HCT116 (cell line): ENCODE measurements at regions not wholly inside any gene's neighbourhood (a gene's known extent, or its start where the extent isn't known, plus 50 kb on each side); places are given as distances from the start of the nearest gene placed in this dataset.

ENCODE experiments used
- ATAC-seq: fragments of 200-7000 bp; cut with Tn5 transposase; 2 replicates; pipeline ENCODE4 v1.9.1; 2020; ENCODE audit warnings: mild to moderate bottlenecking, moderate library complexity
- BruUV-seq: library from RNA; stranded (reverse); fragments of 400-500 nt; replicated peaks from 2 replicates; lab custom pipeline; 2021; lab: Mats Ljungman, UMichigan
- CTCF ChIA-PET: fragments of 300-600 bp; sonication (Branson Sonifier 250); formaldehyde crosslinking; loops from one replicate; lab custom pipeline; 2021; ENCODE audit warnings: antibody characterized with exemption; lab: Charles Lee
- POLR2A ChIA-PET: fragments of 300-600, 350-600 bp; sonication (Branson Sonifier 250); formaldehyde crosslinking; loops from one replicate; lab custom pipeline; 2021; ENCODE audit warnings: antibody characterized with exemption; lab: Charles Lee
- RAD21 ChIA-PET, 2 experiments: fragments of 300-600 bp; sonication (Branson Sonifier 250); formaldehyde crosslinking; loops; one replicate each; lab custom pipeline; 2023; ENCODE audit warnings: low total read pairs in 2 of 2; ENCODE audit not compliant: uncharacterized antibody in 2 of 2, unreplicated experiment in 2 of 2, low non-redundant PET in 1 of 2; lab: Charles Lee
- DNase-seq: peaks from one replicate; pipeline ENCODE4 v3.0.0-alpha.2; 2010; ENCODE audit warnings: low read depth, low spot score
- H2AFZ ChIP-seq: fragments of 200-600 bp; shearing (Covaris generic), sonication (generic); 2 replicates; pipeline ENCODE4 v1.6.1; 2017; ENCODE audit warnings: low read depth, mixed run types, mixed read lengths, antibody characterized with exemption, low read length; ENCODE audit not compliant: poor library complexity, severe bottlenecking
- H3K27ac ChIP-seq: 2 replicates; pipeline ENCODE4 v1.5.1; 2012; ENCODE audit warnings: low read depth, low read length
- H3K27me3 ChIP-seq: fragments of 200-600 bp; sonication (generic); 2 replicates; pipeline ENCODE4 v1.6.1; 2016; ENCODE audit warnings: mixed run types, low read length, mixed read lengths; ENCODE audit not compliant: insufficient read depth
- H3K36me3 ChIP-seq, 2 experiments: fragments of 200-500 bp in 1 of 2; fragments of 200-600 bp in 1 of 2; sonication (Bioruptor generic) in 1 of 2; sonication (generic) in 1 of 2; 2 replicates each; pipeline versions ENCODE4 v1.5.1 to v1.6.1; 2014 to 2016; ENCODE audit warnings: low read length in 2 of 2, inconsistent platforms in 1 of 2, mixed read lengths in 1 of 2, mixed run types in 1 of 2; ENCODE audit not compliant: insufficient read depth in 2 of 2, control insufficient read depth in 1 of 2
- H3K4me1 ChIP-seq, 2 experiments: fragments of 200-600 bp in 1 of 2; sonication (generic) in 1 of 2; 2 replicates each; pipeline versions ENCODE4 v1.5.1 to v1.6.1; 2012 to 2017; ENCODE audit warnings: low read length in 2 of 2, inconsistent platforms in 1 of 2, mild to moderate bottlenecking in 1 of 2, mixed read lengths in 1 of 2, mixed run types in 1 of 2, moderate library complexity in 1 of 2; ENCODE audit not compliant: insufficient read depth in 2 of 2, control insufficient read depth in 1 of 2
- H3K4me2 ChIP-seq: fragments of 200-600 bp; sonication (generic); 2 replicates; pipeline ENCODE4 v1.6.1; 2017; ENCODE audit warnings: mixed run types, low read length, mixed read lengths
- H3K4me3 ChIP-seq, 2 experiments: fragments of 200-600 bp in 1 of 2; sonication (generic) in 1 of 2; replicated peaks in 1 of 2; 2 replicates each; pipeline ENCODE4 v1.5.1; 2011 to 2016; ENCODE audit warnings: low read length in 2 of 2, control low read depth in 1 of 2, low read depth in 1 of 2, mild to moderate bottlenecking in 1 of 2, mixed read lengths in 1 of 2, mixed run types in 1 of 2
- H3K79me2 ChIP-seq: fragments of 200-600 bp; sonication (generic); 2 replicates; pipeline ENCODE4 v1.6.1; 2017; ENCODE audit warnings: mild to moderate bottlenecking, mixed run types, low read length, moderate library complexity, mixed read lengths; ENCODE audit not compliant: insufficient read depth
- H3K9ac ChIP-seq: fragments of 200-600 bp; sonication (generic); 2 replicates; pipeline ENCODE4 v1.6.1; 2016; ENCODE audit warnings: low read length, mixed read lengths
- H3K9me2 ChIP-seq: fragments of 200-600 bp; sonication (generic), shearing (Covaris generic); 2 replicates; pipeline ENCODE4 v1.6.1; 2017; ENCODE audit warnings: mixed run types, mild to moderate bottlenecking, moderate library complexity; ENCODE audit not compliant: insufficient read depth
- H3K9me3 ChIP-seq, 2 experiments: fragments of 200-500 bp in 1 of 2; fragments of 200-600 bp in 1 of 2; sonication (Bioruptor generic) in 1 of 2; sonication (generic) in 1 of 2; 2 replicates each; pipeline ENCODE4 v1.6.1; 2014 to 2017; ENCODE audit warnings: low read length in 2 of 2, mixed read lengths in 2 of 2, inconsistent platforms in 1 of 2, low read depth in 1 of 2, mild to moderate bottlenecking in 1 of 2, mixed run types in 1 of 2, moderate library complexity in 1 of 2; ENCODE audit not compliant: control insufficient read depth in 1 of 2, insufficient read depth in 1 of 2
- H4K20me1 ChIP-seq: fragments of 200-600 bp; sonication (generic), shearing (Covaris generic); 2 replicates; pipeline ENCODE4 v1.6.1; 2017; ENCODE audit warnings: mixed run types, mild to moderate bottlenecking, moderate library complexity; ENCODE audit not compliant: insufficient read depth
- ATF3 ChIP-seq: IDR thresholded peaks from 2 replicates; pipeline ENCODE4 v1.6.1; 2012
- CBX3 ChIP-seq: IDR thresholded peaks from 2 replicates; pipeline ENCODE4 v1.6.1; 2012; ENCODE audit warnings: low read depth
- CEBPB ChIP-seq: IDR thresholded peaks from 2 replicates; pipeline ENCODE4 v1.6.1; 2012; ENCODE audit warnings: low read depth
- CTCF ChIP-seq, 3 experiments: fragments of 200-600 bp in 1 of 3; sonication (generic) in 1 of 3; IDR thresholded peaks in 2 of 3; conservative IDR thresholded peaks in 1 of 3; 2 replicates each; pipeline ENCODE4 v1.5.1; 2012 to 2017; ENCODE audit warnings: low read depth in 2 of 3, low read length in 2 of 3, antibody characterized with exemption in 1 of 3, borderline replicate concordance in 1 of 3, control low read depth in 1 of 3, mild to moderate bottlenecking in 1 of 3, mixed read lengths in 1 of 3, mixed run types in 1 of 3, moderate library complexity in 1 of 3; ENCODE audit not compliant: insufficient read depth in 1 of 3
- ELF1 ChIP-seq: IDR thresholded peaks from 2 replicates; pipeline ENCODE4 v1.6.1; 2012; ENCODE audit warnings: low read depth, borderline replicate concordance
- EZH2 ChIP-seq: fragments of 200-600 bp; sonication (generic); IDR thresholded peaks from 2 replicates; pipeline ENCODE4 v1.6.1; 2017; ENCODE audit warnings: antibody characterized with exemption, mixed run types
- EZH2phosphoT487 ChIP-seq: fragments of 200-600 bp; IDR thresholded peaks from 2 replicates; pipeline ENCODE4 v1.6.1; 2018; ENCODE audit warnings: antibody characterized with exemption, borderline replicate concordance
- JUND ChIP-seq: IDR thresholded peaks from 2 replicates; pipeline ENCODE4 v1.6.1; 2012
- POLR2A ChIP-seq: IDR thresholded peaks from 2 replicates; pipeline ENCODE4 v1.7.0; 2011; ENCODE audit warnings: borderline replicate concordance; ENCODE audit not compliant: insufficient read depth, insufficient read length; ENCODE audit errors: extremely low read depth
- RAD21 ChIP-seq: IDR thresholded peaks from 2 replicates; pipeline ENCODE4 v1.6.1; 2012; ENCODE audit warnings: low read depth, mild to moderate bottlenecking
- REST ChIP-seq: IDR thresholded peaks from 2 replicates; pipeline ENCODE4 v1.6.1; 2012; ENCODE audit warnings: low read depth
- SRF ChIP-seq: IDR thresholded peaks from 2 replicates; pipeline ENCODE4 v1.6.1; 2012; ENCODE audit warnings: low read depth
- TCF7L2 ChIP-seq: IDR thresholded peaks from 2 replicates; pipeline ENCODE4 v1.7.0; 2011; ENCODE audit warnings: borderline replicate concordance, inconsistent platforms; ENCODE audit not compliant: insufficient read depth, insufficient read length; ENCODE audit errors: extremely low read depth
- ZFX ChIP-seq: fragments of 450-650 bp; IDR thresholded peaks from 2 replicates; pipeline ENCODE4 v1.6.1; 2017
- ZNF274 ChIP-seq: fragments of 200-500 bp; sonication (Bioruptor generic); IDR thresholded peaks from 2 replicates; pipeline ENCODE4 v1.6.1; 2014; ENCODE audit warnings: mild to moderate bottlenecking, low read depth, low read length, inconsistent platforms
- intact Hi-C: fragments of 100-400 bp; cut with micrococcal nuclease; formaldehyde crosslinking; loops from 2 replicates; pipeline ENCODE4 v1.10.0; 2022

- TF ChIP-seq REST (no peak), ELF1 (no peak)
Measured at GRCh38 chr1:4003846-4004505, 103.9 kb upstream of the C1orf174 start (continued).

GRCh38 chr1:4004635-4005430 lies 104.8 kb upstream of the C1orf174 start:
- H3K27ac ChIP-seq: no peak overlapping the region
- RAD21 ChIA-PET: no interaction called here
- DNase-seq (no peak), ATAC-seq (no peak)
- no peaks in the 10 kb centered on the region for H3K27me3 ChIP-seq
- CTCF ChIA-PET: no interaction called here
- no peaks in the 10 kb centered on the region for H3K79me2 ChIP-seq
- no TSS peak for BruUV-seq
- H4K20me1 ChIP-seq: no peaks in the 10 kb centered on the region
- no peaks in the 10 kb centered on the region for H3K9me2 ChIP-seq
- H3K36me3 ChIP-seq: no peaks in the 10 kb centered on the region
- intact Hi-C loops: no loop called here
- no peak overlapping the region for H2AFZ ChIP-seq
- no peak overlapping the region for H3K9ac ChIP-seq
- no peaks in the 10 kb centered on the region for H3K9me3 ChIP-seq
- H3K4me2 ChIP-seq: no peak overlapping the region
- POLR2A ChIA-PET: no interaction called here
- H3K4me3 ChIP-seq: no peak overlapping the region
- H3K4me1 ChIP-seq: no peaks in the 10 kb centered on the region
- no peak for TF ChIP-seq ZFX
- no peak for TF ChIP-seq CTCF (IDR thresholded peaks at IDR 0.05 in 2 of 3, conservative IDR thresholded peaks at IDR 0.05 in 1 of 3; ENCODE audit: borderline replicate concordance in 1 of 3, insufficient read depth in 1 of 3, low read depth in 2 of 3, low read length in 2 of 3)
- TF ChIP-seq TCF7L2: no peak
- no peak for TF ChIP-seq JUND
- no peak for TF ChIP-seq REST
- no peak for TF ChIP-seq ATF3
- TF ChIP-seq CEBPB: no peak
- no peak for TF ChIP-seq EZH2phosphoT487
- TF ChIP-seq ZNF274: no peak
- TF ChIP-seq POLR2A: no peak
- TF ChIP-seq SRF: no peak
- TF ChIP-seq EZH2: no peak
- no peak for TF ChIP-seq CBX3
- TF ChIP-seq RAD21: no peak
